ENCODE measurements at regions not wholly inside any gene's neighbourhood (a gene's known extent, or its start where the extent isn't known, plus 50 kb on each side); places are given as distances from the start of the nearest gene placed in this dataset.

DNA sequence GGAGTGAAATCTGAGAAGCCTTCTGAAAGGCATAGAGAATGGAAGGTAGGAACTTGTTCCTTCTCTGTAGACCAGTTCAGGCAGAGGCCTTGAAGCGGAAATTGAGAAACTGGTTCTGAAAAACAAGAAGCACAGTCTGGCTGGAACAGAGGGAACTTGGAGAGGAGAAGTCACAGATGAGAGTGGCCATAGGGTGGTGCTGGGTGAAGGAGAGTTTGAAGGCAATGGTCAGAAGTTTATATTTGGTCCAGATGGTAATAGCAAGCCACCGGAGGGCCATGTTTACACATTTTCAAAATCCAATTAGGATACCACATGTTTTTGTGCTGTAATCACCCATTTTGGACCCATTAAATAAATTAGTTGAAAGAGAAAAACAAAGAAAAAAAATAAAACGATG, 692.5 kb downstream of the INHBA start (continued):
- TF ChIP-seq, protein P1, sequence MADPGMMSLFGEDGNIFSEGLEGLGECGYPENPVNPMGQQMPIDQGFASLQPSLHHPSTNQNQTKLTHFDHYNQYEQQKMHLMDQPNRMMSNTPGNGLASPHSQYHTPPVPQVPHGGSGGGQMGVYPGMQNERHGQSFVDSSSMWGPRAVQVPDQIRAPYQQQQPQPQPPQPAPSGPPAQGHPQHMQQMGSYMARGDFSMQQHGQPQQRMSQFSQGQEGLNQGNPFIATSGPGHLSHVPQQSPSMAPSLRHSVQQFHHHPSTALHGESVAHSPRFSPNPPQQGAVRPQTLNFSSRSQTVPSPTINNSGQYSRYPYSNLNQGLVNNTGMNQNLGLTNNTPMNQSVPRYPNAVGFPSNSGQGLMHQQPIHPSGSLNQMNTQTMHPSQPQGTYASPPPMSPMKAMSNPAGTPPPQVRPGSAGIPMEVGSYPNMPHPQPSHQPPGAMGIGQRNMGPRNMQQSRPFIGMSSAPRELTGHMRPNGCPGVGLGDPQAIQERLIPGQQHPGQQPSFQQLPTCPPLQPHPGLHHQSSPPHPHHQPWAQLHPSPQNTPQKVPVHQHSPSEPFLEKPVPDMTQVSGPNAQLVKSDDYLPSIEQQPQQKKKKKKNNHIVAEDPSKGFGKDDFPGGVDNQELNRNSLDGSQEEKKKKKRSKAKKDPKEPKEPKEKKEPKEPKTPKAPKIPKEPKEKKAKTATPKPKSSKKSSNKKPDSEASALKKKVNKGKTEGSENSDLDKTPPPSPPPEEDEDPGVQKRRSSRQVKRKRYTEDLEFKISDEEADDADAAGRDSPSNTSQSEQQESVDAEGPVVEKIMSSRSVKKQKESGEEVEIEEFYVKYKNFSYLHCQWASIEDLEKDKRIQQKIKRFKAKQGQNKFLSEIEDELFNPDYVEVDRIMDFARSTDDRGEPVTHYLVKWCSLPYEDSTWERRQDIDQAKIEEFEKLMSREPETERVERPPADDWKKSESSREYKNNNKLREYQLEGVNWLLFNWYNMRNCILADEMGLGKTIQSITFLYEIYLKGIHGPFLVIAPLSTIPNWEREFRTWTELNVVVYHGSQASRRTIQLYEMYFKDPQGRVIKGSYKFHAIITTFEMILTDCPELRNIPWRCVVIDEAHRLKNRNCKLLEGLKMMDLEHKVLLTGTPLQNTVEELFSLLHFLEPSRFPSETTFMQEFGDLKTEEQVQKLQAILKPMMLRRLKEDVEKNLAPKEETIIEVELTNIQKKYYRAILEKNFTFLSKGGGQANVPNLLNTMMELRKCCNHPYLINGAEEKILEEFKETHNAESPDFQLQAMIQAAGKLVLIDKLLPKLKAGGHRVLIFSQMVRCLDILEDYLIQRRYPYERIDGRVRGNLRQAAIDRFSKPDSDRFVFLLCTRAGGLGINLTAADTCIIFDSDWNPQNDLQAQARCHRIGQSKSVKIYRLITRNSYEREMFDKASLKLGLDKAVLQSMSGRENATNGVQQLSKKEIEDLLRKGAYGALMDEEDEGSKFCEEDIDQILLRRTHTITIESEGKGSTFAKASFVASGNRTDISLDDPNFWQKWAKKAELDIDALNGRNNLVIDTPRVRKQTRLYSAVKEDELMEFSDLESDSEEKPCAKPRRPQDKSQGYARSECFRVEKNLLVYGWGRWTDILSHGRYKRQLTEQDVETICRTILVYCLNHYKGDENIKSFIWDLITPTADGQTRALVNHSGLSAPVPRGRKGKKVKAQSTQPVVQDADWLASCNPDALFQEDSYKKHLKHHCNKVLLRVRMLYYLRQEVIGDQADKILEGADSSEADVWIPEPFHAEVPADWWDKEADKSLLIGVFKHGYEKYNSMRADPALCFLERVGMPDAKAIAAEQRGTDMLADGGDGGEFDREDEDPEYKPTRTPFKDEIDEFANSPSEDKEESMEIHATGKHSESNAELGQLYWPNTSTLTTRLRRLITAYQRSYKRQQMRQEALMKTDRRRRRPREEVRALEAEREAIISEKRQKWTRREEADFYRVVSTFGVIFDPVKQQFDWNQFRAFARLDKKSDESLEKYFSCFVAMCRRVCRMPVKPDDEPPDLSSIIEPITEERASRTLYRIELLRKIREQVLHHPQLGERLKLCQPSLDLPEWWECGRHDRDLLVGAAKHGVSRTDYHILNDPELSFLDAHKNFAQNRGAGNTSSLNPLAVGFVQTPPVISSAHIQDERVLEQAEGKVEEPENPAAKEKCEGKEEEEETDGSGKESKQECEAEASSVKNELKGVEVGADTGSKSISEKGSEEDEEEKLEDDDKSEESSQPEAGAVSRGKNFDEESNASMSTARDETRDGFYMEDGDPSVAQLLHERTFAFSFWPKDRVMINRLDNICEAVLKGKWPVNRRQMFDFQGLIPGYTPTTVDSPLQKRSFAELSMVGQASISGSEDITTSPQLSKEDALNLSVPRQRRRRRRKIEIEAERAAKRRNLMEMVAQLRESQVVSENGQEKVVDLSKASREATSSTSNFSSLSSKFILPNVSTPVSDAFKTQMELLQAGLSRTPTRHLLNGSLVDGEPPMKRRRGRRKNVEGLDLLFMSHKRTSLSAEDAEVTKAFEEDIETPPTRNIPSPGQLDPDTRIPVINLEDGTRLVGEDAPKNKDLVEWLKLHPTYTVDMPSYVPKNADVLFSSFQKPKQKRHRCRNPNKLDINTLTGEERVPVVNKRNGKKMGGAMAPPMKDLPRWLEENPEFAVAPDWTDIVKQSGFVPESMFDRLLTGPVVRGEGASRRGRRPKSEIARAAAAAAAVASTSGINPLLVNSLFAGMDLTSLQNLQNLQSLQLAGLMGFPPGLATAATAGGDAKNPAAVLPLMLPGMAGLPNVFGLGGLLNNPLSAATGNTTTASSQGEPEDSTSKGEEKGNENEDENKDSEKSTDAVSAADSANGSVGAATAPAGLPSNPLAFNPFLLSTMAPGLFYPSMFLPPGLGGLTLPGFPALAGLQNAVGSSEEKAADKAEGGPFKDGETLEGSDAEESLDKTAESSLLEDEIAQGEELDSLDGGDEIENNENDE (IDR thresholded peaks at IDR 0.05; ENCODE audit: insufficient replicate concordance, low read length) = no peak
- no peak for TF ChIP-seq SIN3A (conservative IDR thresholded peaks at IDR 0.05 in 1 of 2, IDR thresholded peaks at IDR 0.05 in 1 of 2; ENCODE audit: low read depth in 1 of 2, low read length in 2 of 2)
- no peak for TF ChIP-seq EZH2 (IDR thresholded peaks at IDR 0.05; ENCODE audit: low read depth, low read length, severe bottlenecking)
- no peak for TF ChIP-seq TBP (IDR thresholded peaks at IDR 0.05; ENCODE audit: low read depth, low read length)
- TF ChIP-seq SP4 (IDR thresholded peaks at IDR 0.05; ENCODE audit: low read length) = no peak
- no peak for TF ChIP-seq ZNF274 (IDR thresholded peaks at IDR 0.05; ENCODE audit: borderline replicate concordance, extremely low read depth, low read length)
- no peak for TF ChIP-seq CREB1 (IDR thresholded peaks at IDR 0.05)
- no peak for TF ChIP-seq POLR2A (IDR thresholded peaks at IDR 0.05; ENCODE audit: control extremely low read depth in 1 of 2, low read depth in 2 of 2, low read length in 2 of 2)
- TF ChIP-seq RNF2 (IDR thresholded peaks at IDR 0.05; ENCODE audit: borderline replicate concordance, low read depth, low read length, missing control alignments, poor library complexity, severe bottlenecking) = no peak
- TF ChIP-seq FOSL1 (IDR thresholded peaks at IDR 0.05; ENCODE audit: insufficient read depth, low read depth, low read length) = no peak
